Activated T-cell treated with anti-CD3 and anti-CD28 coated beads, Interleukin-2, amount 50 U/mL, for 24 hours (primary cell): ENCODE measurements at regions not wholly inside any gene's neighbourhood (a gene's known extent, or its start where the extent isn't known, plus 50 kb on each side); places are given as distances from the start of the nearest gene placed in this dataset.

Source experiments
- DNase-seq: peaks from one replicate; pipeline ENCODE4 v3.0.0-alpha.2; 2020
- H3K27ac Mint-ChIP-seq: 2 replicates; pipeline ENCODE4 v1.8.0; 2020; ENCODE audit warnings: mild to moderate bottlenecking, mixed read lengths
- H3K27me3 Mint-ChIP-seq: 2 replicates; pipeline ENCODE4 v1.8.0; 2020; ENCODE audit warnings: mixed read lengths
- H3K36me3 Mint-ChIP-seq: 2 replicates; pipeline ENCODE4 v1.8.0; 2020; ENCODE audit warnings: low read depth, mixed read lengths
- H3K4me1 Mint-ChIP-seq: 2 replicates; pipeline ENCODE4 v1.8.0; 2020; ENCODE audit warnings: low read depth, mixed read lengths
- H3K4me3 Mint-ChIP-seq: 2 replicates; pipeline ENCODE4 v1.8.0; 2020; ENCODE audit warnings: mild to moderate bottlenecking, moderate library complexity, mixed read lengths
- H3K9me3 Mint-ChIP-seq: 2 replicates; pipeline ENCODE4 v1.8.0; 2020; ENCODE audit warnings: mixed read lengths

DNA sequence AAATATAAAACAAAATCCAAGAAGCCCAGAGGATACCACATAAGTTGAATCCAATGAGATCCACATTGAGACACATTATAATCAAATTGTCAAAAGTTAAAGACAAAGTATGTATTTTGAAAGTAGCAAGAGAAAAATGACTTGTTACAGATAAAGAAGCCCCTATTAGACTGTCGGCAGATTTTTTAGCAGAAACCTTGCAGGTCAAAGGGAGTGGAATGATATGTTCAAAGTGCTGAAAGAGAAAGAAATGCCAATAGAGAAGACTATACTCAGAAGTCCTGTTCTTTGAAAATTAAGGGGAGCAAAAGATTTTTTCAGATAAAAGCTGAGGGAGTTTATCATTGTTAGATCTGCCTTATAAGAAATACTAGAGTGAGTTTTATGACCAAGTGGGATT lies 148.9 kb upstream of the EPHA5 start:
- H3K36me3 Mint-ChIP-seq, result no peaks in the 10 kb centered on the region
- DNase-seq, result no peak
- no peak overlapping the region for H3K4me3 Mint-ChIP-seq
- H3K9me3 Mint-ChIP-seq, result peaks cover 24% of the 10 kb centered on the region
- H3K27me3 Mint-ChIP-seq, result no peaks in the 10 kb centered on the region
- no peak overlapping the region for H3K27ac Mint-ChIP-seq
- H3K4me1 Mint-ChIP-seq, result no peaks in the 10 kb centered on the region

DNA sequence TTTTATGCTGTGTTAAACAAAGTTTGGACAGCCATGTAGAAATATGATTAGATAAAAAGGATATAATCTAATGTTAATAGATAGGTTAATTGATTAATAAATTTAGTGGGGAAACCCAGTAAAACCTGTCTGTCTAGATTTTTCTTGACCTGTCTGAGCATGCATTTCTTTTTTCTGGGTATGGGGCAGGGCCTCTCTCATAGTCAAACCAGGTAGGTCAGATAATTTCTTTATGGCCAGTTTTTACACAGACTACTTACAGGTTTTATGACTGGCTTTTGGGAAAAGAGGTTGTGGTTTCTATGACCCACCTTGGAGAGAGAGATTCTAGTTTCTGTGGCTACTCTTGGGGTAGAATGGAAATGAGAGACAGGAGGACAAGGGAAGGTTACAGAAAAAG lies 135.6 kb upstream of the EPHA5 start:
- Mint-ChIP-seq H3K9me3 (peaks cover 18% of the 10 kb centered on the region), H3K36me3 (no peaks in the 10 kb centered on the region), H3K4me3 (no peak overlapping the region), H3K27me3 (no peaks in the 10 kb centered on the region), H3K4me1 (no peaks in the 10 kb centered on the region), H3K27ac (no peak overlapping the region)
- no peak for DNase-seq

DNA sequence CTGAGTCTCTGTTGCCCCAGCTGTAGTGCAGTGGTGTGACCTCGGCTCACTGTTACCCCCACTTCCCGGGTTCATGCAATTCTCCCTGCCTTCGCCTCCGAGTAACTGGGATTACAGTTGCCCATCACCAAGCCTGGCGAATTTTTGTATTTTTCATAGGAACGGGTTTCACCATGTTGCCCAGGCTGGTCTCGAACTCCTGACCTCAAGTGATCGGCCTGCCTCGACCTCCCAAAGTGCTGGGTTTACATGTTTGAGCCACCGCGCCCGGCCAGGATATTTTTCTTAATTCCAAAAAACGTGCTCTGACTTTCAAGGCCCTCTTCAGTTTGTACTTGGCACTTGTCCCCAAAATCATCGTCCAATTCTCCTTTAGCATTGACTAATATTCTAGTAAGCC lies 129.2 kb upstream of the EPHA5 start:
- no peak for DNase-seq
- H3K27me3 Mint-ChIP-seq, result no peaks in the 10 kb centered on the region
- H3K4me3 Mint-ChIP-seq, result no peak overlapping the region
- no peak overlapping the region for H3K27ac Mint-ChIP-seq
- H3K36me3 Mint-ChIP-seq, result no peaks in the 10 kb centered on the region
- no peaks in the 10 kb centered on the region for H3K4me1 Mint-ChIP-seq
- H3K9me3 Mint-ChIP-seq, result peaks cover 8% of the 10 kb centered on the region

- no peaks in the 10 kb centered on the region for H3K36me3 Mint-ChIP-seq
- H3K9me3 Mint-ChIP-seq, result peaks cover 6% of the 10 kb centered on the region
- H3K27ac Mint-ChIP-seq, result no peak overlapping the region
- no peaks in the 10 kb centered on the region for H3K27me3 Mint-ChIP-seq
- H3K4me1 Mint-ChIP-seq, result no peaks in the 10 kb centered on the region
- no peak for DNase-seq
- no peak overlapping the region for H3K4me3 Mint-ChIP-seq
These were observed 128.3 kb upstream of the EPHA5 start for GRCh38 chr4:65798498-65799127.

- Mint-ChIP-seq H3K36me3 (no peaks in the 10 kb centered on the region), H3K9me3 (peaks cover 2% of the 10 kb centered on the region), H3K27me3 (no peaks in the 10 kb centered on the region), H3K27ac (no peak overlapping the region), H3K4me1 (no peaks in the 10 kb centered on the region), H3K4me3 (no peak overlapping the region)
- no peak for DNase-seq
These were observed 121.6 kb upstream of the EPHA5 start for GRCh38 chr4:65791812-65792308.

- Mint-ChIP-seq H3K27ac (no peak overlapping the region), H3K36me3 (no peaks in the 10 kb centered on the region), H3K4me3 (no peak overlapping the region), H3K4me1 (no peaks in the 10 kb centered on the region), H3K27me3 (no peaks in the 10 kb centered on the region), H3K9me3 (peaks cover 2% of the 10 kb centered on the region)
- DNase-seq, result no peak
These were observed 121.0 kb upstream of the EPHA5 start for GRCh38 chr4:65791111-65791811.

DNA sequence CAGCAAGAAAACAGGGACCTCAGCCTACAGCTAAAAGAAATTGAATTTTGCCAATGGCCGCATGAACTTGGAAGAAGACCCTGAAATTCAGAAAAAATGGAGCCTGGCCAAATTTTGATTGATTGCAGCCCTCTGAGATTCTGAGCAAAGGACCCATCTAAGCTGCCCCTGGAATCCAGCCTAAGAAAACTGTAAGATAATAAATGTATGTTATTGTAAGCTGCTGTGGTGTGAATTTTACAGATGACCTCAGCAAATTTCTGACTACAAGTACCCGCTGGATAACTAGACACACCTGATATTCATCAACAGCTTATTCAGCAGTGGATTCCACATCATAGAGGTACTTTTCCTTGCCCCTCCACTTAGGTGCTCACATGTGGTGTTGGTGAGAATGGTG lies 119.5 kb upstream of the EPHA5 start:
- no peak for DNase-seq
- Mint-ChIP-seq H3K27me3 (no peaks in the 10 kb centered on the region), H3K4me1 (no peaks in the 10 kb centered on the region), H3K9me3 (peaks cover 3% of the 10 kb centered on the region), H3K27ac (no peak overlapping the region), H3K4me3 (no peak overlapping the region), H3K36me3 (no peaks in the 10 kb centered on the region)

DNA sequence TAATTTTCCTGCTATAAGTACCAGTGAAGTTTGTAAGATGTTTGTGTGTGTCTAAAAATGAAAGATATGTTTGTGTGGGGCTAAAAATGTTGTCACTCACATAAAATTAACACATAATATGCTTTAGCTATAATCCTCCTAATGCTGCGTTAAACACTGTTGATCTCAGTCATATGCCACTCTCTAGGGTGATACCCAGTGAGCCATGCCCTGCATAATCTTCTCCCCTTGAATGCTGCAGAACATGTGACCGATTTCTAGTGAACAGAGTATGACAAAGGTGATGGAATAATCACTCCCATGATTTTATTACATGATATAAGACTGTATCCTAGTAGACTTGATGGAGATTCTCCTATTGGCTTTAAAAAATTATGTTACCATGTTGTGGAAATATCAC lies 119.1 kb upstream of the EPHA5 start:
- H3K4me3 Mint-ChIP-seq, result no peak overlapping the region
- peaks cover 4% of the 10 kb centered on the region for H3K9me3 Mint-ChIP-seq
- no peaks in the 10 kb centered on the region for H3K4me1 Mint-ChIP-seq
- H3K27me3 Mint-ChIP-seq, result no peaks in the 10 kb centered on the region
- H3K36me3 Mint-ChIP-seq, result no peaks in the 10 kb centered on the region
- DNase-seq, result no peak
- H3K27ac Mint-ChIP-seq, result no peak overlapping the region

GRCh38 chr4:65777270-65777669 lies 107.0 kb upstream of the EPHA5 start:
- no peaks in the 10 kb centered on the region for H3K27me3 Mint-ChIP-seq
- H3K9me3 Mint-ChIP-seq, result peaks cover 22% of the 10 kb centered on the region

DNA sequence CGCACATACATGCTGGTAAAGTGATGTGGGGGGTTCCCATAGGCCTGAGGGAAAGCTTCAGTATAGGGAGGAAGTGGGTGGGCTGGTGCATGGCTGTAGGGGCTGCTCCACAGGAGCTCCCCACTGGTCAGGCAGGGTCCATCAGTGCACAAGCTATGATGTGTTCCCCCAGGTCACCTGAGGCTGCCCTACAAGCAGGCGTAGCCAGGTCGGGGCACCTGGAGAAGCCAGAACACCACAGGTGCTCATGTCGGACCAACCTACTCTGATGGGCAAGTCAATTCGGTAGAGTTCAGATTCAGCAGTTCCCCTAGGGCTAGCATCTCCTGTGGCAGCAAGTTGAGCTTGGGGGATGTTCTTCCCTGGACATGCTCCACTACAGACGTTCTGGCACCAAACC lies 103.3 kb upstream of the EPHA5 start:
- H3K36me3 Mint-ChIP-seq, result no peaks in the 10 kb centered on the region
- no peak overlapping the region for H3K27ac Mint-ChIP-seq
- H3K27me3 Mint-ChIP-seq, result no peaks in the 10 kb centered on the region
- no peaks in the 10 kb centered on the region for H3K4me1 Mint-ChIP-seq
- H3K9me3 Mint-ChIP-seq, result peaks cover 26% of the 10 kb centered on the region
- no peak for DNase-seq
- H3K4me3 Mint-ChIP-seq, result no peak overlapping the region

More at GRCh38 chr4:65777270-65777669, 107.0 kb upstream of the EPHA5 start:
- no peaks in the 10 kb centered on the region for H3K4me1 Mint-ChIP-seq
- H3K36me3 Mint-ChIP-seq, result no peaks in the 10 kb centered on the region
- no peak overlapping the region for H3K4me3 Mint-ChIP-seq
- no peak for DNase-seq
- no peak overlapping the region for H3K27ac Mint-ChIP-seq

GRCh38 chr4:65747386-65747785 lies 77.1 kb upstream of the EPHA5 start:
- no peak overlapping the region for H3K27ac Mint-ChIP-seq
- H3K9me3 Mint-ChIP-seq, result peaks cover 3% of the 10 kb centered on the region
- no peaks in the 10 kb centered on the region for H3K36me3 Mint-ChIP-seq
- DNase-seq, result no peak
- H3K27me3 Mint-ChIP-seq, result no peaks in the 10 kb centered on the region
- H3K4me1 Mint-ChIP-seq, result no peaks in the 10 kb centered on the region
- no peak overlapping the region for H3K4me3 Mint-ChIP-seq

- Mint-ChIP-seq H3K4me3 (no peak overlapping the region), H3K9me3 (peaks cover 8% of the 10 kb centered on the region), H3K27ac (no peak overlapping the region), H3K4me1 (no peaks in the 10 kb centered on the region), H3K27me3 (no peaks in the 10 kb centered on the region), H3K36me3 (no peaks in the 10 kb centered on the region)
- DNase-seq, result no peak
These were observed 67.8 kb upstream of the EPHA5 start for GRCh38 chr4:65738134-65738533.

GRCh38 chr4:65737672-65738071 lies 67.4 kb upstream of the EPHA5 start:
- DNase-seq, result no peak
- Mint-ChIP-seq H3K4me3 (no peak overlapping the region), H3K27ac (no peak overlapping the region), H3K4me1 (no peaks in the 10 kb centered on the region), H3K36me3 (no peaks in the 10 kb centered on the region), H3K27me3 (no peaks in the 10 kb centered on the region), H3K9me3 (peaks cover 8% of the 10 kb centered on the region)

GRCh38 chr4:65724973-65725372 lies 54.7 kb upstream of the EPHA5 start:
- H3K9me3 Mint-ChIP-seq, result peaks cover 39% of the 10 kb centered on the region
- no peaks in the 10 kb centered on the region for H3K36me3 Mint-ChIP-seq
- no peak overlapping the region for H3K4me3 Mint-ChIP-seq
- H3K27me3 Mint-ChIP-seq, result no peaks in the 10 kb centered on the region
- H3K27ac Mint-ChIP-seq, result no peak overlapping the region
- DNase-seq, result no peak
- no peaks in the 10 kb centered on the region for H3K4me1 Mint-ChIP-seq
